ENCODE measurements at regions not wholly inside any gene's neighbourhood (a gene's known extent, or its start where the extent isn't known, plus 50 kb on each side); places are given as distances from the start of the nearest gene placed in this dataset.

- DNase-seq: no peak
Observed at GRCh38 chr4:147328189-147328588, 152.7 kb upstream of the EDNRA start.

- DNase-seq: no peak
Observed at GRCh38 chr4:147328756-147329446, 152.0 kb upstream of the EDNRA start.

GRCh38 chr4:147332091-147332490, 148.8 kb upstream of the EDNRA start:
- DNase-seq: no peak

GRCh38 chr4:147334478-147334877, 146.4 kb upstream of the EDNRA start:
- DNase-seq: no peak

GRCh38 chr4:147335183-147335582, 145.7 kb upstream of the EDNRA start:
- DNase-seq: no peak

GRCh38 chr4:147336252-147336651, 144.6 kb upstream of the EDNRA start:
- DNase-seq: no peak

GRCh38 chr4:147339100-147339499, 141.8 kb upstream of the EDNRA start:
- DNase-seq: no peak

GRCh38 chr4:147340111-147340510, 140.8 kb upstream of the EDNRA start:
- DNase-seq: no peak

GRCh38 chr4:147340591-147341120, 140.2 kb upstream of the EDNRA start:
- no peak for DNase-seq

- DNase-seq: no peak
Observed at GRCh38 chr4:147343692-147344091, 137.2 kb upstream of the EDNRA start.

- DNase-seq: no peak
Observed at GRCh38 chr4:147345662-147346061, 135.2 kb upstream of the EDNRA start.

- DNase-seq: no peak
Observed at GRCh38 chr4:147347217-147347616, 133.7 kb upstream of the EDNRA start.

- DNase-seq: no peak
Observed at GRCh38 chr4:147349193-147349592, 131.7 kb upstream of the EDNRA start.

GRCh38 chr4:147351083-147351787, 129.7 kb upstream of the EDNRA start:
- DNase-seq: no peak

GRCh38 chr4:147354237-147354636, 126.7 kb upstream of the EDNRA start:
- DNase-seq: no peak

- DNase-seq: no peak
Observed at GRCh38 chr4:147355032-147355656, 125.8 kb upstream of the EDNRA start.

- no peak for DNase-seq
Observed at GRCh38 chr4:147355847-147356246, 125.0 kb upstream of the EDNRA start.

- no peak for DNase-seq
Observed at GRCh38 chr4:147360301-147360700, 120.6 kb upstream of the EDNRA start.

GRCh38 chr4:147361726-147362125, 119.2 kb upstream of the EDNRA start:
- DNase-seq: no peak

- no peak for DNase-seq
Observed at GRCh38 chr4:147362938-147363337, 118.0 kb upstream of the EDNRA start.

GRCh38 chr4:147363514-147363913, 117.4 kb upstream of the EDNRA start:
- DNase-seq: no peak

GRCh38 chr4:147365396-147365795, 115.5 kb upstream of the EDNRA start:
- no peak for DNase-seq

GRCh38 chr4:147366164-147366563, 114.7 kb upstream of the EDNRA start:
- DNase-seq: no peak

- DNase-seq: no peak
Observed at GRCh38 chr4:147367891-147368290, 113.0 kb upstream of the EDNRA start.
